HG03045 (cell line): ENCODE measurements at regions not wholly inside any gene's neighbourhood (a gene's known extent, or its start where the extent isn't known, plus 50 kb on each side); places are given as distances from the start of the nearest gene placed in this dataset.

Experiments
- ATAC-seq: cut with Tn5 transposase; IDR thresholded peaks from one replicate; pipeline ENCODE4 v1.9.1; 2021; ENCODE audit warnings: mild to moderate bottlenecking, moderate library complexity; ENCODE audit not compliant: unreplicated experiment

- no peak for ATAC-seq
Observed at GRCh38 chr4:114494246-114494803, 104.3 kb upstream of the UGT8 start.

- ATAC-seq, result no peak
Observed at GRCh38 chr4:114495471-114495928, 103.1 kb upstream of the UGT8 start.

- no peak for ATAC-seq
Observed at GRCh38 chr4:114497116-114497515, 101.5 kb upstream of the UGT8 start.

GRCh38 chr4:114509340-114509739, 89.3 kb upstream of the UGT8 start:
- ATAC-seq, result no peak

GRCh38 chr4:114512595-114513295, 85.9 kb upstream of the UGT8 start:
- ATAC-seq, result no peak

- ATAC-seq, result no peak
Observed at GRCh38 chr4:114519368-114519767, 79.2 kb upstream of the UGT8 start.

GRCh38 chr4:114527170-114527569, 71.4 kb upstream of the UGT8 start:
- no peak for ATAC-seq

- no peak for ATAC-seq
Observed at GRCh38 chr4:114527637-114528036, 71.0 kb upstream of the UGT8 start.

GRCh38 chr4:114535725-114536124, 62.9 kb upstream of the UGT8 start:
- no peak for ATAC-seq

- no peak for ATAC-seq
Observed at GRCh38 chr4:114537352-114537751, 61.3 kb upstream of the UGT8 start.

- ATAC-seq, result no peak
Observed at GRCh38 chr4:114538012-114538617, 60.5 kb upstream of the UGT8 start.

- no peak for ATAC-seq
Observed at GRCh38 chr4:114539985-114540384, 58.6 kb upstream of the UGT8 start.

- no peak for ATAC-seq
Observed at GRCh38 chr4:114547340-114548134, 51.1 kb upstream of the UGT8 start.
